ENCODE measurements at regions not wholly inside any gene's neighbourhood (a gene's known extent, or its start where the extent isn't known, plus 50 kb on each side); places are given as distances from the start of the nearest gene placed in this dataset.

DNA sequence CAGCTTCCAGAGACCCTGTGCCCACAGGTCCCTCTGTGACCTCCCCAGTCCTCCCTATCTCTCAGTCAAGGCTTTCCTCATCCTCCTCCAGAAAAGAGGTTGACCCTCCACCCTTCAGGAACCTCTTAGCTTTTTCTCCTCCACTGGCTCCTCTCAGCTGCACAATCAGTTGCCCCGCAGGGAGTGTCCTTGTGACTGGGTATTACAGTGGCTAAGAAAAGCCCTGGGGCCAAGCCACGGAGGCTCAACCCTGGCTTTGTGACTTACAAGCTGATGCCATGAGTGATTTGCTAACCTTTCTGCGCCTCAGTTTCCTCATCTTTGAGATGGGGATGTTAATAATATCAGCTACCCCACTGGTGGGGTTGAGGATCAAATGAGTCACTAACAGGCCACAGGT lies 66.4 kb upstream of the ZMIZ1 start:
- CTCF ChIA-PET: no interaction called here
- TF ChIP-seq, protein P1, sequence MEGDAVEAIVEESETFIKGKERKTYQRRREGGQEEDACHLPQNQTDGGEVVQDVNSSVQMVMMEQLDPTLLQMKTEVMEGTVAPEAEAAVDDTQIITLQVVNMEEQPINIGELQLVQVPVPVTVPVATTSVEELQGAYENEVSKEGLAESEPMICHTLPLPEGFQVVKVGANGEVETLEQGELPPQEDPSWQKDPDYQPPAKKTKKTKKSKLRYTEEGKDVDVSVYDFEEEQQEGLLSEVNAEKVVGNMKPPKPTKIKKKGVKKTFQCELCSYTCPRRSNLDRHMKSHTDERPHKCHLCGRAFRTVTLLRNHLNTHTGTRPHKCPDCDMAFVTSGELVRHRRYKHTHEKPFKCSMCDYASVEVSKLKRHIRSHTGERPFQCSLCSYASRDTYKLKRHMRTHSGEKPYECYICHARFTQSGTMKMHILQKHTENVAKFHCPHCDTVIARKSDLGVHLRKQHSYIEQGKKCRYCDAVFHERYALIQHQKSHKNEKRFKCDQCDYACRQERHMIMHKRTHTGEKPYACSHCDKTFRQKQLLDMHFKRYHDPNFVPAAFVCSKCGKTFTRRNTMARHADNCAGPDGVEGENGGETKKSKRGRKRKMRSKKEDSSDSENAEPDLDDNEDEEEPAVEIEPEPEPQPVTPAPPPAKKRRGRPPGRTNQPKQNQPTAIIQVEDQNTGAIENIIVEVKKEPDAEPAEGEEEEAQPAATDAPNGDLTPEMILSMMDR (IDR thresholded peaks at IDR 0.05; ENCODE audit: control extremely low read depth, extremely low read depth, low read depth, missing control alignments): no peak
- no peak for DNase-seq (ENCODE audit: extremely low spot score)
- POLR2A ChIA-PET: no interaction called here

DNA sequence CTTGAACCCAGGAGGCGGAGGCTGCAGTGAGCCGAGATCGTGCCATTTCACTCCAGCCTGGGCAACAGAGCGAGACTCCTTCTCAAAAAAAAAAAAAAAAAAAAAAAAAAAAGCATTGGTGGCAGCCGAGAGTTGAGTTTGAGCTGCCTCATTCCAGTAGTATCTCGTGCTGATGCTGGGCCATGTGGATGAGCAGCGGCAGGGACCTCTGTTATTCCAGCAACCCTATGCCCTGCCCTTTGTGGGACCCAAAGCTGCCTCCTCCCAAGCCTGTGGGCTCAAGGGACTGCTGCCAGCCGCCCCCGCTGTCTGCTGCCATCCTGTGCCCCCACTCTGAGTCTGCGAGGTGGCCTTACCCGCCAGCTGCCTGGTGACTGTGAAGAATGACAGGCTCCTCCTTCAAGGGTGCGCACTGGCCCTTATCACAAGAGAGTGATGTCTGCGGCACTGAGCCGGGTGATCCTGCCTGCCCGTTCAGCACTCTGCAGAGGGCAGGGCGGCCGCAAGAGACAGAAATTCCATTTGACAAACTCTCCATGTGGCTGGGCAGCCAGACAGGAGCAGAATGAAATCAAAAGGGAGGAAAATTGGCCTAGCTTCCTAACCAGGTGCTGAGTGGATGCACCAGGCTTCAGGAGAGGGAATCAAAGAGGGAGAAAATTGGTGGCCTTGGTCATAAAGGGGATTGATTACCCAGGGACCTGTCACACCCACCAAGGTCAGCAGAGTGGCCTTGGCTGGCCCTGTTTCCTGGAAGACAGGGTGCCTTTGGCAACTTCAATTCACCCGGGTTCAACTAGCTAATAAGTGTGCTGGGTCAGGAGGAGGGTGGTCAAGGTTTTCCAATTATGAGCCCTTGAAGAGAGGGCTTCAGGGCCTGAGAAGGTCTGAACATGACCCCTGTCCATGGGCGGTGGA lies 65.3 kb upstream of the ZMIZ1 start:
- ChIA-PET POLR2A (no interaction called here), CTCF (interaction anchor here (1.2 kb wide), 1 partner anchor 15 kb away, joined by 3 read pairs; no protein-coding TSS in a partner anchor)
- no peak for DNase-seq (ENCODE audit: extremely low spot score)
- TF ChIP-seq, protein P1 (IDR thresholded peaks at IDR 0.05; ENCODE audit: control extremely low read depth, extremely low read depth, low read depth, missing control alignments): no peak

DNA sequence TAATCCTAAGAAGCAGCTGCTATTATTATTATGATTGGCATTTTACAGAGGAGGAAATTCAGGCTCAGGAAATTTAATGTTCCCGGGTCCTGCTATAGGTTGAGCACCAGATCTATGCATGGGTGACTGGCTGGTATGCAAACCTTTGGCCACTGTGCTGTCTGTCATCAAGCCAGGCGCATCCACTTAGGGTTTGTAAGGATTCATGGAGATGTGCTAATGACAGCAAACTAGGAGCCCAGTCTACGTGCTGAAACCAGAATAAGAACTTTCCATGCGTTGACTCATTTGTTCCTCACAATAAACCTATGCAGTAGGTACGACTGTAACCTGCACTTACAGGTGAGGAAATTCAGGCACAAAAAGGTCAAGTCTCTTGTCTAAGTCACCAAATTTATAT lies 64.5 kb upstream of the ZMIZ1 start:
- ChIA-PET CTCF (interaction anchor here (1.2 kb wide), 1 partner anchor 16 kb away, joined by 3 read pairs; no protein-coding TSS in a partner anchor), POLR2A (no interaction called here)
- no peak for DNase-seq (ENCODE audit: extremely low spot score)
- TF ChIP-seq, protein P1 (IDR thresholded peaks at IDR 0.05; ENCODE audit: control extremely low read depth, extremely low read depth, low read depth, missing control alignments): no peak

DNA sequence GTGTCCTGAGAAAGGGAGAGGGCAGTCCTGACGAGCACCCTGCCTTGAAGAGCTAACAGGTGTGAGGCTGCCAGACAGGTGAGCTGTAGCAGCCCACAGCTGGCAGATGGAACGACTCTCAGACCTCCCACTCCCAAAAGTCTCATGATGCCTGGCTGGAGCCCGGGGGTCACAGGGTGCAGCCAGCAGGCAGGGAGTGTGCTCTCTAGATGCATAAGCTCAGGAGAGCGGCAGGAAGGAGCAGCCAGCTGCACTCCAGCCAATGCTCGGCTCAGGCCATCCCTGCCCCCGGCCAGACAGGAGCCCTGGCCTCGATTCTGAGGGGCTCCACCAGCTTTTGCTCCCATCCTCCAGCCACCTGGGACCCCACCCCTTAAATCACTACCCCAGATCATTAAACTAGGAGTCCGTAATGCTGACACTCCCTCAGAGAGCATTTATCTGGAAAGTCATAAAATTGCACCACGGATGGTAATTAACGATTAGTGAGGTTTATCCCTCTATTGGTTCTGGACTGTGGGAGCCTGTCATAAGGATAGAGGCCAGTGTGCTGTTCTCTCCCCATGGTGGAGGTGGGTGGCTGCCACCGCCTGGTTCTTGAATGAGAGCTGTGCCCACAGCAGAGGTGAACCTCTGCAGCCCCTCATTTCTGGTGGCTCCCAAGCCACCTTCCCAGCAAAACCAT lies 63.5 kb upstream of the ZMIZ1 start:
- DNase-seq (ENCODE audit: extremely low spot score): no peak
- TF ChIP-seq, protein P1 (IDR thresholded peaks at IDR 0.05; ENCODE audit: control extremely low read depth, extremely low read depth, low read depth, missing control alignments): no peak
- CTCF ChIA-PET: interaction anchor here (1.2 kb wide), 1 partner anchor 30 kb away, joined by 4 read pairs; no protein-coding TSS in a partner anchor
- POLR2A ChIA-PET: no interaction called here

DNA sequence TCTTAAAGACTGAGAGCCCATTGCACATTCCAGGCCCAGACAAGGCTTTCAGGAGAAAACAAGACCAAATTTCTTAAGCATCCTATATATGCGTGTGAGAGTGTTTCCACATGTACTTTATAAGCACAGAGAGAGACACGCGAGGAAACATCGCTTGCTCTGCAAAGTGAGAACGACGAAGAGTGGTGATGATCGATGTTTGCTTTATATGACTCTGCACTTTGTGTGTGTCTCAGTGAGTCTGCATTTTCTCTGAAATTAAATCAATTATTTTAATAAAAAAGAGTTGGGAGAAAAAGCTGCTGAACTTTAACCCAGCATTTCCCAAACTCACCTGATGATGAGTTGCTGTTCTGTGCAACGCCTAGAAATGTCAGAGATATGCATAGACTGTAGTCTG lies 61.7 kb upstream of the ZMIZ1 start:
- CTCF ChIA-PET: no interaction called here

More for the DNA sequence above, 61.7 kb upstream of the ZMIZ1 start:
- DNase-seq (ENCODE audit: extremely low spot score): no peak
- POLR2A ChIA-PET: no interaction called here
- TF ChIP-seq, protein P1 (IDR thresholded peaks at IDR 0.05; ENCODE audit: control extremely low read depth, extremely low read depth, low read depth, missing control alignments): no peak

Data from GM10248 (cell line).